DND-41 (cell line): ENCODE measurements at regions not wholly inside any gene's neighbourhood (a gene's known extent, or its start where the extent isn't known, plus 50 kb on each side); places are given as distances from the start of the nearest gene placed in this dataset.

Source experiments
- ATAC-seq: fragments of 200-7000 bp; cut with Tn5 transposase; 3 replicates; pipeline ENCODE4 v1.9.1; 2021; ENCODE audit warnings: low read depth; ENCODE audit not compliant: insufficient read depth
- DNase-seq: peaks from one replicate; pipeline ENCODE4 v3.0.0-alpha.2; 2020
- H2AFZ ChIP-seq: 2 replicates; pipeline ENCODE4 v1.6.0; 2012; ENCODE audit warnings: low read depth, low read length
- H3K27ac ChIP-seq: 2 replicates; pipeline ENCODE4 v1.5.1; 2012; ENCODE audit warnings: low read length, inconsistent platforms
- H3K27me3 ChIP-seq: fragments of 200-600 bp; sonication (generic); 2 replicates; pipeline ENCODE4 v1.6.0; 2012; ENCODE audit warnings: low read length, mild to moderate bottlenecking, inconsistent platforms; ENCODE audit not compliant: insufficient read depth, poor library complexity
- H3K36me3 ChIP-seq: 2 replicates; pipeline ENCODE4 v1.5.1; 2012; ENCODE audit warnings: low read length, inconsistent platforms; ENCODE audit not compliant: insufficient read depth
- H3K4me1 ChIP-seq: 2 replicates; pipeline ENCODE4 v1.5.1; 2012; ENCODE audit warnings: mild to moderate bottlenecking, low read length; ENCODE audit not compliant: insufficient read depth
- H3K4me2 ChIP-seq: 2 replicates; pipeline ENCODE4 v1.6.0; 2012; ENCODE audit warnings: mild to moderate bottlenecking, moderate library complexity, low read length, inconsistent platforms; ENCODE audit not compliant: insufficient read depth
- H3K4me3 ChIP-seq, 2 experiments: fragments of 200-600 bp in 1 of 2; shearing (Covaris generic) in 1 of 2; 2 replicates each; pipeline ENCODE4 v1.5.1; 2012 to 2016; ENCODE audit warnings: inconsistent platforms in 2 of 2, low read length in 2 of 2, mild to moderate bottlenecking in 2 of 2, low read depth in 1 of 2, moderate library complexity in 1 of 2
- H3K79me2 ChIP-seq: 2 replicates; pipeline ENCODE4 v1.6.0; 2012; ENCODE audit warnings: low read length, inconsistent platforms; ENCODE audit not compliant: insufficient read depth
- H3K9ac ChIP-seq: 2 replicates; pipeline ENCODE4 v1.6.0; 2012; ENCODE audit warnings: low read depth, mild to moderate bottlenecking, inconsistent platforms, low read length, moderate library complexity
- H3K9me3 ChIP-seq: 2 replicates; pipeline ENCODE4 v1.5.1; 2012; ENCODE audit warnings: low read length, moderate library complexity, mild to moderate bottlenecking, inconsistent platforms; ENCODE audit not compliant: insufficient read depth, severe bottlenecking
- H4K20me1 ChIP-seq: 2 replicates; pipeline ENCODE4 v1.6.0; 2012; ENCODE audit warnings: low read length; ENCODE audit not compliant: insufficient read depth
- EZH2 ChIP-seq: IDR thresholded peaks from 3 replicates; pipeline ENCODE4 v1.6.1; 2012; ENCODE audit warnings: borderline replicate concordance, low read depth, mild to moderate bottlenecking, moderate library complexity, low read length, inconsistent platforms; ENCODE audit not compliant: severe bottlenecking
- TF ChIP-seq, protein P1 (sequence below): IDR thresholded peaks from 2 replicates; pipeline ENCODE4 v1.5.1; 2012; ENCODE audit warnings: borderline replicate concordance, low read length, moderate library complexity, mild to moderate bottlenecking; ENCODE audit not compliant: poor library complexity, severe bottlenecking; ENCODE audit errors: extremely low read depth

DNA sequence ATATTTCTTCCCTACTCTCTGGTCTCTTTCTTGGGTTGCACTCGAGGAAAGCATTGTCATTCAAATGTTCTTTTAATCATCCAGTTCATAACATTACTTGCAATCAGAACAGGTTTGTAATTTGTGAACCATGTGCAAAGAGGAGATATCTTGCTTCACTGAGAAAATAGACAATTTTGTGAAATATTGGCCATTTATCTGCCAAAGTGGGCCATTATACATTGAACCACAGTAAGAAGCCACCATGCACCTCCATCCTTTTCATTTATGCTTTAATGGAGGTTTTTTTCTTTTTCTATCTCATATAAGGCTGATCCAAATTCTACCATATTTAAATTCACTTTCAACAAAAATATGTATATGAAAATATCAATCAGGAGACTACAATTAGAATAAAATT is 335.3 kb upstream of the AADAT start:
- Histone ChIP-seq H3K36me3 (no peaks in the 10 kb centered on the region), H2AFZ (no peak overlapping the region), H3K79me2 (no peaks in the 10 kb centered on the region), H4K20me1 (no peaks in the 10 kb centered on the region), H3K9me3 (no peaks in the 10 kb centered on the region), H3K27me3 (no peaks in the 10 kb centered on the region), H3K4me1 (no peaks in the 10 kb centered on the region), H3K4me2 (no peak overlapping the region), H3K9ac (no peak overlapping the region), H3K4me3 (no peak overlapping the region), H3K27ac (no peak overlapping the region)
- TF ChIP-seq, protein P1, sequence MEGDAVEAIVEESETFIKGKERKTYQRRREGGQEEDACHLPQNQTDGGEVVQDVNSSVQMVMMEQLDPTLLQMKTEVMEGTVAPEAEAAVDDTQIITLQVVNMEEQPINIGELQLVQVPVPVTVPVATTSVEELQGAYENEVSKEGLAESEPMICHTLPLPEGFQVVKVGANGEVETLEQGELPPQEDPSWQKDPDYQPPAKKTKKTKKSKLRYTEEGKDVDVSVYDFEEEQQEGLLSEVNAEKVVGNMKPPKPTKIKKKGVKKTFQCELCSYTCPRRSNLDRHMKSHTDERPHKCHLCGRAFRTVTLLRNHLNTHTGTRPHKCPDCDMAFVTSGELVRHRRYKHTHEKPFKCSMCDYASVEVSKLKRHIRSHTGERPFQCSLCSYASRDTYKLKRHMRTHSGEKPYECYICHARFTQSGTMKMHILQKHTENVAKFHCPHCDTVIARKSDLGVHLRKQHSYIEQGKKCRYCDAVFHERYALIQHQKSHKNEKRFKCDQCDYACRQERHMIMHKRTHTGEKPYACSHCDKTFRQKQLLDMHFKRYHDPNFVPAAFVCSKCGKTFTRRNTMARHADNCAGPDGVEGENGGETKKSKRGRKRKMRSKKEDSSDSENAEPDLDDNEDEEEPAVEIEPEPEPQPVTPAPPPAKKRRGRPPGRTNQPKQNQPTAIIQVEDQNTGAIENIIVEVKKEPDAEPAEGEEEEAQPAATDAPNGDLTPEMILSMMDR, result no peak
- TF ChIP-seq EZH2, result no peak
- no peak for DNase-seq
- ATAC-seq, result no peak

DNA sequence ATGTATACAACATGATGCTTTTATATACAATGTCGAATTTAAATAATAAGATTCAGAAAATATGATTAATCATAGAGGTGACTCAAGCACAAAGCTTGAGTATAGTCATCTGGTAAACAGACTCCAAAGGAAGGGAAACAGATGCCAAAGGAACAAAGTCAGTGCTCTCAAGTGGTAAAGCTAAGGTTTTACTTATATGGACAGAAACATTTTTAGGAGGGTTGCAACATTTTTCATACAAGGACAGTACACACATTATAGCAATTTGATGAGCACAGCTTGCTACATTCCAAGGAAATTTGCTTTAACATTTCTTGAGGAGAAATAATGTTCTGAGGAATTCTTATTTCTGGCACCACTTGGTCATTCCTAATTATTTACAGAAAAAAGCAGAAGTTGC is 333.4 kb upstream of the AADAT start:
- Histone ChIP-seq H3K4me1 (no peaks in the 10 kb centered on the region), H3K27ac (no peak overlapping the region), H3K4me2 (no peak overlapping the region), H3K9ac (no peak overlapping the region), H2AFZ (no peak overlapping the region), H3K27me3 (no peaks in the 10 kb centered on the region), H3K4me3 (no peak overlapping the region), H4K20me1 (no peaks in the 10 kb centered on the region), H3K36me3 (no peaks in the 10 kb centered on the region), H3K79me2 (no peaks in the 10 kb centered on the region), H3K9me3 (no peaks in the 10 kb centered on the region)
- ATAC-seq (no peak), DNase-seq (no peak)
- TF ChIP-seq, protein P1, result no peak
- TF ChIP-seq EZH2, result no peak

DNA sequence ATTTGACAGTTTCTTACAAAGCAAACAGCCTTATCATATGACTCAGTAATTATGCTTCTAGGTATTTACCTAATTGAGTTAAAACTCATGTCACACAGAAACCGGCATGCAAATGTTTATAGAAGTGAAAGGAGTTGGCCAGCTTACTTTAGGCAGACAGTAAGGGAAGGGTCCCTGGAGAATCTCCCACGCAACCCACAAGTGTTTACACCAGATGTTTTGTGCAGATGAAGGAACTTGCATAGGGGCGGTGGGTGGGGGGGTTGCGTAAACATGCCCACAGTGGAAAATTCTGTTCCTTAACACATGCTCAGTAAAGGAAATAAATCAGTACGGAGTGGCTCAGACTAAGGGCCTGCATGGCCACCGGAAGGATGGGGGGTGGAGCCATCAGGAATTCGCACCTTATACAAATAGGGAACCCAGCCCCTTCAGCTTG is 330.5 kb upstream of the AADAT start:
- H3K4me3 ChIP-seq, result no peak overlapping the region
- H3K27ac ChIP-seq, result no peak overlapping the region
- no peaks in the 10 kb centered on the region for H3K9me3 ChIP-seq
- no peaks in the 10 kb centered on the region for H3K36me3 ChIP-seq
- H4K20me1 ChIP-seq, result no peaks in the 10 kb centered on the region
- DNase-seq, result no peak
- no peaks in the 10 kb centered on the region for H3K27me3 ChIP-seq
- no peaks in the 10 kb centered on the region for H3K79me2 ChIP-seq
- H3K9ac ChIP-seq, result no peak overlapping the region
- ATAC-seq, result no peak
- no peaks in the 10 kb centered on the region for H3K4me1 ChIP-seq
- TF ChIP-seq, protein P1, result no peak
- no peak for TF ChIP-seq EZH2
- no peak overlapping the region for H3K4me2 ChIP-seq
- no peak overlapping the region for H2AFZ ChIP-seq

GRCh38 chr4:170414961-170415360 is 325.2 kb upstream of the AADAT start:
- Histone ChIP-seq H4K20me1 (no peaks in the 10 kb centered on the region), H3K9me3 (no peaks in the 10 kb centered on the region), H3K27ac (no peak overlapping the region), H3K27me3 (no peaks in the 10 kb centered on the region), H2AFZ (no peak overlapping the region), H3K9ac (no peak overlapping the region), H3K4me2 (no peak overlapping the region), H3K4me3 (no peak overlapping the region), H3K79me2 (no peaks in the 10 kb centered on the region), H3K4me1 (no peaks in the 10 kb centered on the region), H3K36me3 (no peaks in the 10 kb centered on the region)
- TF ChIP-seq EZH2, result no peak
- TF ChIP-seq, protein P1, result no peak
- DNase-seq, result no peak
- no peak for ATAC-seq
